ENCODE measurements at regions not wholly inside any gene's neighbourhood (a gene's known extent, or its start where the extent isn't known, plus 50 kb on each side); places are given as distances from the start of the nearest gene placed in this dataset.

- ATAC-seq (replicated peaks in 1 of 4): no peak
- Histone ChIP-seq H3K4me3 (ENCODE audit: control insufficient read depth in 1 of 2, extremely low read depth in 1 of 2, low read length in 1 of 2) (no peak overlapping the region), H3K36me3 (ENCODE audit: control insufficient read depth in 2 of 2, extremely low read depth in 1 of 2, insufficient read depth in 1 of 2, low read length in 1 of 2) (no peaks in the 10 kb centered on the region), H3K9me3 (no peaks in the 10 kb centered on the region), H3K27me3 (replicated peaks in 1 of 2; ENCODE audit: control insufficient read depth in 2 of 2, extremely low read depth in 1 of 2, insufficient read depth in 2 of 2, low read length in 1 of 2) (no peaks in the 10 kb centered on the region), H3K27ac (ENCODE audit: low read length) (no peak overlapping the region), H3K4me1 (ENCODE audit: control insufficient read depth in 1 of 2, extremely low read depth in 1 of 2, insufficient read depth in 2 of 2, low read length in 2 of 2) (no peaks in the 10 kb centered on the region)
- H3K4me3 Mint-ChIP-seq: no peak overlapping the region
- peaks cover 0 to 35% (median 10%) of the 10 kb centered on the region in 3 donors for H3K9me3 Mint-ChIP-seq
- H3K27ac Mint-ChIP-seq: no peak overlapping the region
- no peaks in the 10 kb centered on the region for H3K36me3 Mint-ChIP-seq
- no peak for DNase-seq
- no peaks in the 10 kb centered on the region for H3K27me3 Mint-ChIP-seq
- ChIA-PET CTCF (no interaction called here), POLR2A (no interaction called here)
- H3K4me1 Mint-ChIP-seq: no peaks in the 10 kb centered on the region
- 79% methylated on average over 4 of the region's 5 CpGs for WGBS (ENCODE audit: insufficient coverage)
Observed at GRCh38 chr5:12246036-12246435, 341.8 kb upstream of the CTNND2 start.

- ChIA-PET CTCF (no interaction called here), POLR2A (no interaction called here)
- Mint-ChIP-seq H3K4me3 (no peak overlapping the region), H3K36me3 (no peaks in the 10 kb centered on the region), H3K27ac (no peak overlapping the region), H3K9me3 (peaks cover 0 to 32% (median 10%) of the 10 kb centered on the region in 3 donors), H3K4me1 (no peaks in the 10 kb centered on the region), H3K27me3 (no peaks in the 10 kb centered on the region)
- Histone ChIP-seq H3K9me3 (no peaks in the 10 kb centered on the region), H3K4me3 (ENCODE audit: control insufficient read depth in 1 of 2, extremely low read depth in 1 of 2, low read length in 1 of 2) (no peak overlapping the region), H3K27ac (ENCODE audit: low read length) (no peak overlapping the region), H3K4me1 (ENCODE audit: control insufficient read depth in 1 of 2, extremely low read depth in 1 of 2, insufficient read depth in 2 of 2, low read length in 2 of 2) (no peaks in the 10 kb centered on the region), H3K27me3 (replicated peaks in 1 of 2; ENCODE audit: control insufficient read depth in 2 of 2, extremely low read depth in 1 of 2, insufficient read depth in 2 of 2, low read length in 1 of 2) (no peaks in the 10 kb centered on the region), H3K36me3 (ENCODE audit: control insufficient read depth in 2 of 2, extremely low read depth in 1 of 2, insufficient read depth in 1 of 2, low read length in 1 of 2) (no peaks in the 10 kb centered on the region)
- ATAC-seq (replicated peaks in 1 of 4) (no peak), DNase-seq (no peak)
- 73% methylated on average over 2 of the region's 3 CpGs for WGBS (ENCODE audit: insufficient coverage)
Observed at GRCh38 chr5:12245429-12245828, 341.2 kb upstream of the CTNND2 start.

- no peaks in the 10 kb centered on the region for H3K27me3 Mint-ChIP-seq
- no peak overlapping the region for H3K27ac ChIP-seq (ENCODE audit: low read length)
- H3K4me1 ChIP-seq (ENCODE audit: control insufficient read depth in 1 of 2, extremely low read depth in 1 of 2, insufficient read depth in 2 of 2, low read length in 2 of 2): no peaks in the 10 kb centered on the region
- H3K4me3 Mint-ChIP-seq: no peak overlapping the region
- no peaks in the 10 kb centered on the region for H3K9me3 ChIP-seq
- H3K27ac Mint-ChIP-seq: no peak overlapping the region
- POLR2A ChIA-PET: no interaction called here
- peaks cover 3 to 36% (median 12%) of the 10 kb centered on the region in 3 donors for H3K9me3 Mint-ChIP-seq
- no peaks in the 10 kb centered on the region for H3K36me3 Mint-ChIP-seq
- CTCF ChIA-PET: no interaction called here
- no peaks in the 10 kb centered on the region for H3K36me3 ChIP-seq (ENCODE audit: control insufficient read depth in 2 of 2, extremely low read depth in 1 of 2, insufficient read depth in 1 of 2, low read length in 1 of 2)
- H3K4me1 Mint-ChIP-seq: no peaks in the 10 kb centered on the region
- DNase-seq (no peak), ATAC-seq (replicated peaks in 1 of 4) (no peak)
- 72% methylated on average over 7 of the region's 9 CpGs for WGBS (ENCODE audit: insufficient coverage)
- H3K27me3 ChIP-seq (replicated peaks in 1 of 2; ENCODE audit: control insufficient read depth in 2 of 2, extremely low read depth in 1 of 2, insufficient read depth in 2 of 2, low read length in 1 of 2): no peaks in the 10 kb centered on the region
- H3K4me3 ChIP-seq (ENCODE audit: control insufficient read depth in 1 of 2, extremely low read depth in 1 of 2, low read length in 1 of 2): no peak overlapping the region
Observed at GRCh38 chr5:12242950-12243888, 339.0 kb upstream of the CTNND2 start.

- Mint-ChIP-seq H3K9me3 (peaks cover 10 to 35% (median 14%) of the 10 kb centered on the region in 3 donors), H3K27me3 (no peaks in the 10 kb centered on the region), H3K4me1 (no peaks in the 10 kb centered on the region), H3K36me3 (no peaks in the 10 kb centered on the region), H3K27ac (no peak overlapping the region), H3K4me3 (no peak overlapping the region)
- 39% methylated on average over 3 of the region's 6 CpGs for WGBS (ENCODE audit: insufficient coverage)
- no peak overlapping the region for H3K4me3 ChIP-seq (ENCODE audit: control insufficient read depth in 1 of 2, extremely low read depth in 1 of 2, low read length in 1 of 2)
- no peaks in the 10 kb centered on the region for H3K36me3 ChIP-seq (ENCODE audit: control insufficient read depth in 2 of 2, extremely low read depth in 1 of 2, insufficient read depth in 1 of 2, low read length in 1 of 2)
- no peak for DNase-seq
- H3K27me3 ChIP-seq (replicated peaks in 1 of 2; ENCODE audit: control insufficient read depth in 2 of 2, extremely low read depth in 1 of 2, insufficient read depth in 2 of 2, low read length in 1 of 2): no peaks in the 10 kb centered on the region
- H3K4me1 ChIP-seq (ENCODE audit: control insufficient read depth in 1 of 2, extremely low read depth in 1 of 2, insufficient read depth in 2 of 2, low read length in 2 of 2): no peaks in the 10 kb centered on the region
- no peak for ATAC-seq (replicated peaks in 1 of 4)
- H3K27ac ChIP-seq (ENCODE audit: low read length): no peak overlapping the region
- ChIA-PET POLR2A (no interaction called here), CTCF (no interaction called here)
- H3K9me3 ChIP-seq: no peaks in the 10 kb centered on the region
Observed at GRCh38 chr5:12237837-12238575, 333.8 kb upstream of the CTNND2 start.

GRCh38 chr5:12230659-12231058 is 326.4 kb upstream of the CTNND2 start:
- Histone ChIP-seq H3K4me1 (ENCODE audit: control insufficient read depth in 1 of 2, extremely low read depth in 1 of 2, insufficient read depth in 2 of 2, low read length in 2 of 2) (no peaks in the 10 kb centered on the region), H3K27me3 (replicated peaks in 1 of 2; ENCODE audit: control insufficient read depth in 2 of 2, extremely low read depth in 1 of 2, insufficient read depth in 2 of 2, low read length in 1 of 2) (no peaks in the 10 kb centered on the region), H3K36me3 (ENCODE audit: control insufficient read depth in 2 of 2, extremely low read depth in 1 of 2, insufficient read depth in 1 of 2, low read length in 1 of 2) (no peaks in the 10 kb centered on the region), H3K4me3 (ENCODE audit: control insufficient read depth in 1 of 2, extremely low read depth in 1 of 2, low read length in 1 of 2) (no peak overlapping the region), H3K27ac (ENCODE audit: low read length) (no peak overlapping the region), H3K9me3 (no peaks in the 10 kb centered on the region)
- DNase-seq: no peak
- no peak overlapping the region for H3K4me3 Mint-ChIP-seq
- no peaks in the 10 kb centered on the region for H3K27me3 Mint-ChIP-seq
- POLR2A ChIA-PET: no interaction called here
- H3K4me1 Mint-ChIP-seq: no peaks in the 10 kb centered on the region
- CTCF ChIA-PET: no interaction called here
- 51% methylated on average over 2 of the region's 9 CpGs for WGBS (ENCODE audit: insufficient coverage)
- no peaks in the 10 kb centered on the region for H3K36me3 Mint-ChIP-seq
- no peak for ATAC-seq (replicated peaks in 1 of 4)
- no peak overlapping the region for H3K27ac Mint-ChIP-seq
- H3K9me3 Mint-ChIP-seq: peaks cover 6 to 26% (median 19%) of the 10 kb centered on the region in 3 donors

- ChIA-PET CTCF (interaction anchor here in 1 of 2 donors (0.5 kb wide), 1 partner anchor 13 kb away, joined by 3 read pairs; no protein-coding TSS in a partner anchor), POLR2A (no interaction called here)
- Histone ChIP-seq H3K27me3 (replicated peaks in 1 of 2; ENCODE audit: control insufficient read depth in 2 of 2, extremely low read depth in 1 of 2, insufficient read depth in 2 of 2, low read length in 1 of 2) (no peaks in the 10 kb centered on the region), H3K9me3 (peaks cover 2% of the 10 kb centered on the region), H3K36me3 (ENCODE audit: control insufficient read depth in 2 of 2, extremely low read depth in 1 of 2, insufficient read depth in 1 of 2, low read length in 1 of 2) (no peaks in the 10 kb centered on the region), H3K27ac (ENCODE audit: low read length) (no peak overlapping the region), H3K4me1 (ENCODE audit: control insufficient read depth in 1 of 2, extremely low read depth in 1 of 2, insufficient read depth in 2 of 2, low read length in 2 of 2) (no peaks in the 10 kb centered on the region), H3K4me3 (ENCODE audit: control insufficient read depth in 1 of 2, extremely low read depth in 1 of 2, low read length in 1 of 2) (no peak overlapping the region)
- no peak overlapping the region for H3K27ac Mint-ChIP-seq
- H3K27me3 Mint-ChIP-seq: no peaks in the 10 kb centered on the region
- no CpG with 5 or more reads among the region's 2 CpGs for WGBS (ENCODE audit: insufficient coverage)
- no peaks in the 10 kb centered on the region for H3K36me3 Mint-ChIP-seq
- ATAC-seq (replicated peaks in 1 of 4): no peak
- no peaks in the 10 kb centered on the region for H3K4me1 Mint-ChIP-seq
- peaks cover 6 to 32% (median 18%) of the 10 kb centered on the region in 3 donors for H3K9me3 Mint-ChIP-seq
- DNase-seq: no peak
- no peak overlapping the region for H3K4me3 Mint-ChIP-seq
Observed at GRCh38 chr5:12217039-12217438, 312.8 kb upstream of the CTNND2 start.
